HG03064 (cell line): ENCODE measurements at regions not wholly inside any gene's neighbourhood (a gene's known extent, or its start where the extent isn't known, plus 50 kb on each side); places are given as distances from the start of the nearest gene placed in this dataset.
"Not testable (repeated sequence)": the region's sequence is repeated elsewhere in the genome, so short reads cannot be mapped to it uniquely, and the experiment has no call there.

Experiments
- ATAC-seq: cut with Tn5 transposase; IDR thresholded peaks from one replicate; pipeline ENCODE4 v1.9.1; 2021; ENCODE audit warnings: low read depth; ENCODE audit not compliant: unreplicated experiment

DNA sequence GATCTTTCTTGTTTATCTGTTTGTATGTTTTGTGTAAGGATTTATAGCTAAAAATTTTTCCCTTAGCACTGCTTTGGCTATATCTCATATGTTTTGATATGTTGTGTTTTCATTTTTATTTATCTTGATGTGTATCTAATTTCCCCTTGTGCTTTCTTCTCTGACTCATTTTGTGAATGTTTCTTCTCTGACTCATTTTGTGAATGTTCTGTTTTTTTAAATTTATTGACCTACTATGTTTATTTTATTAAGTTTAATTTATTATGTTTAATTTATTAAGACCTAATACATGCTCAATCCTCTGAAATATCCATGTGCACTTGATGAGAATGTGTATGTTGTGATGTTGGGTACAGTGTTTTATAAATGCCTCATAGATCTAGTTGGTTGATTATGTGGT, 793.5 kb upstream of the CADM2 start:
- no peak for ATAC-seq

DNA sequence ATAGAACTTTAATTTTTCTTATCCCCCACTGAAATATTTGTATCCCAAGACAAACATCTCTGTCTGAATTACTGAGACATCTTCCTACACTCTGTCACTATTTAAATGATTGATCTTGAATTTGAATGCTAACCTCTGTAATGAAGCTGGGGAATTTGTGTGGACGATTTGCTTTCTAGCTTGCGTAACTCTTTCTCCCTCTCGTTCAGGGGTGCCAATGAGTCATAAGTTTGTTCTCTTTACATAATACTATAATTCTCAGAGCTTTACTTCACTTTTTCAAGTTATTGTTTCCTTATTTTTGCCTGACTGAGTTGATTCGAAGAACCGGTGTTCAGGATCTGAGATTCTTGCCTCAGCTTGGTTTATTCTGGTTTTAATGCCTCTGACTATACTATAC, 783.3 kb upstream of the CADM2 start:
- no peak for ATAC-seq

DNA sequence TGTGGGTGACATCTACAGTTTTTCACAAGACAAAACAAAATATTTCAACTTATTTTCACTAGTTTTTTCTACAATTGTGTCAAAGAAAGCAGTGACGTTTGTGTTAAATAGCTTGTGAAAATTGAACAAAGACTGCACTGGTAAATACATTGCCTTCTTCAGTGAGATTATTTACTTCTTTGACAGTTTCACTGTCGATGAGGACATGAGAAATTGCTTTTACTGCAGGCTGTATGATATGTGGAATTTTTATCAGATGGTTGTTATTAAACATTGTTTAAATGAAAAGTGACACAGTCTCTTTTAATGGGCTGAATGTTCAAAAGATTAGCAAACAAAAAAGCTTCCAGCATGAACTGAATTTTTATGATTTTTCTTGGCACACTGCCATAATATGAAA, 773.9 kb upstream of the CADM2 start:
- no peak for ATAC-seq

DNA sequence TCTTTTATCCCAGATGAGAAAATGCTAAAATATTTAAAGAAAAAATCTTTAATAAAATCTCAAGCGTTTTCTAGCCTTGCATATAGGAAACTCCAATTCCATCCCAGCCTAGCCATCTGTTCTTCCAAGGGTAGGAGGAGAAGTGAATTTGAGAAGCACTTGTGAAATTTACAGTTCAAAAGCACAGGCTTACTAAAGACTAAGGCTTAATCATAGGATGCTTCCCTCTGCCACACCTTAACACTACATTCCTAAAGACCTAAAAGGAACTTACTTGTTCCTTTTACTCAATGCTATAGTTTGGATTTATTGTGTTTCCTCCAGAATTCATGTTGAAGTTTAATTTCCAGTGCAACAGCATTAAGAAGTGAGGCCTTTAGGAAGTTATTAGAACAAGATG, 764.8 kb upstream of the CADM2 start:
- ATAC-seq, result no peak

DNA sequence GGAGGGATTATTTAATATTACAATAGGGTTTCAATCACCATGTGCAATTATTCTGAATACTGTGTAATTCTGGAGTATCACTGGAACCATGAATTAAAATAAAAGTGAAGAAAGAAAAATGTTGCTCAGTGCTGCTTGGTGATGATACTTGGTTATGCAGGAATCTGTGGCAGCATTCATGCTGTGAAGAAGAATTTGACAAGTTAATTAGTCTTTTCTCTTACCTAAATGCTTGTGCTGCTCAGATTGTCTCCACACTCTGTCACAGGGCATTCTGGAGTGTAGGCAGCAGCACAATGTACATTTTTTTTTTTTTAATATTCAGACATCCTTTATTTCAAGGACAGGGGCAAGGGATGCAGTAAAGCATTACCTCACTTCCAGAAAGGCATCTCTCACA, 749.3 kb upstream of the CADM2 start:
- no peak for ATAC-seq

DNA sequence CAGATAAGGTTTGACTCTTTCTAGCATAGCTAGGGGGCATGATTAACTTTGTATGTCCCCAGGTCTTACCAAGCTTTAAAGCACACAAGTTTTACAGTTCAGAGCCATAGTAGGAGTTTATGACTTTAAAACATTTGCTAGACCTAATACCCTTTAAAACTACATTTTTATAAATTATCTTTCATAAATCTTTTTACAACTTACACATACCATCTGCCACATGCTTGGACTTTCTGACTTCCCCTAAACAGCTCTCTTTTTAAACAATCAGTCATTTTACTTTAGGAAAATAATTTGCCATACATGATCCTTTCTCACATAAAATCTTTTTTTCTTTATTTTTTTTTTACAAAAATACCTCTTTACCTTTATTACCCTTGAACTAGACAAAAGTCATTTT, 735.3 kb upstream of the CADM2 start:
- ATAC-seq, result no peak

DNA sequence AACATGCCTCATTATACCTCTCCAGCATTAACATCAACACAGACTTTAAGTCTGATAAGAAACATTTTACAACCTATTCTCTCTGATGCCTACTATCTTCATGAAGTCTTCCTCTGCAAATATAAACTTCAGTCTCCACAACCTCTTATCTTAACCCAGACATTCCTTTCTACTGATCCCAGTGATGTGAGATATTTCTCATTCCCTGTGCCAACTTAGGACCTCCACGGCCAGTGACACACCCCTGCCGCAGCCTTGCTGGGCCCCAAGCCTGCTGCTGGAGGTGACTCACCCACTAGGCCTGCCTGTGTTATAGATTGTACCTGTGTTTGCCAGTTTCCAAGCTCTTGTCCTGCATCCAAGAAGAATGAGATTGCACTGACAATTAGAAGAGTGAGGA, 734.5 kb upstream of the CADM2 start:
- ATAC-seq, result no peak

DNA sequence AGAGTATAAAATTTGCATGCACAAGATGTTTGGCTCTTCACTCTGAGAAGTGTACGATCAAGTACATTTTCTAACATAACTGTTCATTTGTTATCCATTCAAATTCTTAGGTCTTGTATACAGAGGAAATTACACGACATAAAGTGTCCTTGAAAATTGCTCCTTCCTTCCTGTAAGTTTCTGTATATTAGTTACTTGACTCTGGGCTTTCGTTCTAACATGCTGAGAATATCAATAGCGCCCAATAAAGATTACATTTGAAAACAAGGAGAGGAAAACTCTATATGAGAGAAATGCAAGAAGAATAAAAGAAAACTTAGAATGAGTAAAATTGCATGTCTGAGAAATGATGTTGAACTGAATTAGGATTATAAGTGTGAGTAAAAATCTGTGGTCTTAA, 722.5 kb upstream of the CADM2 start:
- ATAC-seq, result no peak

DNA sequence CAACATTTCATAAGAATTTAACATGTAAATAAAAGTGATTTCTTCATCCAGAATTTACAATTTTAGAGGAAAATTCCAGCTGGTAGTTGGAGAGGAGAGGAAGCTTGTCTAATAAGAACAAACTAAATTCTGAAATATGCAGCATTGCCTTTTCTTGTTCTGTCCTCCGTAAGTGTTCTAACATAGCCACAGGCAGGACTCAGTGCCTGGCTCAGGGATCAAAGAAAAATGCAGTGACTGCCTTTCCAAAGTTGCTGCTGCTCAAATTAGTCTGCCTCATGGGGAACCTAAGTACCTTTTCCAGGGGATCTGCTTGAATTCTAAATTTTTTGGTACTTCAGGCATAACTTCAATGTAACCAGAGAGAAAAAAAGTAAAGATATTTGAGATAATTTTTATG, 713.0 kb upstream of the CADM2 start:
- no peak for ATAC-seq

DNA sequence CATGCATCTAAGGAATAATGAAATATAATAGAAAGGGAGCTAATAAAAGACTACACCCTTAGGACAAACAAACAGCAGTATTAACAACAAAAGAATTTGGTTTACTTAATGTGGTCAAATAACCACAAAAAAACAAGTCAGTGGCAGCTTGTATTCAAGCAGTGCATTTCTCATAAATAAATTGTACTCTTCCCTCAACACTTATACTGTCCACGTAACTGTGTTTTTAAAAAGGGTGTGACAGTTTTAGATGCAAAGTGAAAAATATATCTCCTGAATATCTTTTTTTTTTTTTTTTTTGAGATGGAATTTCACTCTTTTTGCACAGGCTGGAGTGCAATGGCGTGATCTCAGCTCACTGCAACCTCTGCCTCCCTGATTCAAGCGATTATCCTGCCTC, 698.2 kb upstream of the CADM2 start:
- no peak for ATAC-seq

DNA sequence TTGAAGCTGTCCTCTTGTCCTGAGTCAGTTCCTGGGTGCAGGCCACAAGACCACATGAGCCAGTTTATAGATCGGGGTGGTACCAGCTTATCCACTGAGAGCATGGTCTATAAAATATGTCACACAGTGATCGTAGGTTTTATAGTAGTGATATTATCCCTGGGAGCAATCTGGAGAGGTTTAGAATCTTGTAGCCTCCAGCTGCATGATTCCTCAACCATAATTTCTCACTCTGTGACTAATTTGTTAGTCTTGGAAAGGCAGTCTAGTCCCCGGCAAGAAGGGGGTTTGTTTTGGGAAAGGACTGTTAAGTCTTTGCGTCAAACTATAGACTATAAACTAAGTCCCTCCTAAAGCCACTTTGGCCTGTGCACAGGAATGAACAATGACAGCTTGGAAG, 693.0 kb upstream of the CADM2 start:
- ATAC-seq, result no peak

DNA sequence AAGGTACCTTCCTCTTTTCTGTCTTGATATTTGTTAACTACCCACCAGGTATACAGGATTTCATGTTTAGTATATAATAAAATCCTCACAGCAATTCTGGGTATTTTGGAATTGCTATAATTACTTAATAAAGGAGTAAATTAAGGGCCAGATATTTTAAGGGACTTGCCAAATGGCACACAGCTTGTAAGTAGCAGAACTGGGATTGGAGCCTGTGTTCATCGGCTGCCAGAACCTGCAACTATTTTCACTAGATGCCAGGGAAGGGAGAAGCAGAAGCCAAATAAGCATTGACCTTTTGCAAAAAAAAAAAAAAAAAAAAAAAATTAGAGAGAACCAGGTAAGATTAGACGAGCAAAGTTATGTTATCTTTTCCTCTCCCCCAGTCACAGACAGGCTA, 683.3 kb upstream of the CADM2 start:
- no peak for ATAC-seq

DNA sequence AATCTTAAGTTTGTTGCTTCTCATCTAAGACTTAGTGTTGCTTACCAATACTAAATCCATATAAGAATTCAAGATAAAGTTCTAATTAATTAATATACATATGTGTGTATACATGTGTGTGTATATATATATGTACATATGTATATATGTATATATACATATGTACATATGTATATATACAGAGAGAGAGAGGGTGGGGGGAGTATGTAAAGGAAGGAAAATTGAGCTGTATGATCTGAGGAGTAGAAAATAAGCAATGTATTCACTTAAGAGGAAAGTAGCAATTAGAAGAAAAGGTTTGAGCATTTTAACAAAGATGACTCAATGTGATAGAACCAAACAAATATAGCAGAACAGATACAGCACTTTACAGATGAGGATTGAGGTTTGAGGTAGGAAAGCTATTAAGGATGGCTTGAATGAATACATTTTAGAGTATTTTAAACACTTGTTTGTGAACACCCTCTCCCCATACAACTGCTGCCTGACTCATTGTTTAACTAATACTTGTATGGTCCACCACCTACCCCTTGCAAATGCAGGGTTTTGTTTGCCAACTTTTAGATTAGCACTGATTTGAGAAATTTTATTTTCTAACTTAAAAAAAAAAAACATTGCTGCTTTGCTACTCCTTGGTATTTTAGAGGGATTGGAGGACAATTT, 681.1 kb upstream of the CADM2 start:
- ATAC-seq, result no peak

DNA sequence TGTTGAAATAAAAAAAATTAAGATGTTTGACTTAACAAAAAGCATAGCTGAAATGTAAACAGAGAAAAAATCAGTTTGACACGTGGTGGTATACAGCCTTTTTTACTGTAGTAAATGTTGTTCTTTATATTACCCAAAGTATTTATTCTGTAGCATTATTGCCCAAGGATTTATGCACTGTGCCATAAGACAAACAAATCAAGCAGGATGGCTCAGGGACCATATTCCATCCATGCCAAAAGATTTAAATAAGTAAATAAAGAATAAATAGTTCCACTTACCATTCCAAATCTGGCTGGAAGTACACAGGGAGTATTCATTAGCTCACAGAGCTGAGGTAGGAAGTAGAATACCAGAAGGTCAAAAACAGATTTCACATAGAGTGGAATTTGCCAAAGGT, 666.7 kb upstream of the CADM2 start:
- ATAC-seq, result no peak

DNA sequence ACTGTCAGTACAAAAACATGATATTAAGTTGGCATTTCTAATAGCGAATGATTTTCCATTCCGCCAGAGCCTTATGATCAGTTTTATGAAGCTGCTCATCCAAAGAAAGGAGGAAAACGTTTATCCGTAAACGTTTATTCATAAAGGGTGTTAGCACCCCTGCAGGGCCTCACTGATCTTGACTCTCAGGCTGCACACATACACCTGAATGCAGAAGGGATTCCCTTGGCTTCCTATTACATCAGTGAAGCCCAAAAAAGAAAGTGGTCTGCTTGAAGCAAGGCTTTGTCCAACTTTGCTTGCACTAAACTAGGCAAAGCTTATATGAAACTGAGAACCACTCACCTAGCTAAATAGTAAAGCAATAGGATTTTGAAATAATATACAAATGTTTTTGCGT, 659.5 kb upstream of the CADM2 start:
- ATAC-seq, result no peak

DNA sequence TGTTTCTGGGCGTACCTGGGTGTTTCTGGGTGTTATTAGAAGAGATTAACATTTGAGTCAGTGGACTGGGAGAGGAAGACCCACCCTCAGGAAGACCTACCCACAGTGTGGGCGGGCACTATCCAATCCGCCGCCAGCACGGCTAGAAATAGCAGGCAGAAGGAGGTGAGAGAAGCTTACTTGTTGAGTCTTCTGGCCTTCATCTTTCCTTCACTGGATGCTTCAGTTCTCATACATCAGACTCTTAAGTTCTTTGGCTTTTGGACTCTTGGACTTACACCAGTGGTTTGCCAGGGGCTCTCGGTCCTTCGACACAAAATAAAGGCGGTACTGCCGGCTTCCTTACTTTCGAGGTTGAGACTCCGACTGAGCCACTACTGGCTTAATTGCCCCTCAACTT, 654.6 kb upstream of the CADM2 start:
- ATAC-seq, result no peak

DNA sequence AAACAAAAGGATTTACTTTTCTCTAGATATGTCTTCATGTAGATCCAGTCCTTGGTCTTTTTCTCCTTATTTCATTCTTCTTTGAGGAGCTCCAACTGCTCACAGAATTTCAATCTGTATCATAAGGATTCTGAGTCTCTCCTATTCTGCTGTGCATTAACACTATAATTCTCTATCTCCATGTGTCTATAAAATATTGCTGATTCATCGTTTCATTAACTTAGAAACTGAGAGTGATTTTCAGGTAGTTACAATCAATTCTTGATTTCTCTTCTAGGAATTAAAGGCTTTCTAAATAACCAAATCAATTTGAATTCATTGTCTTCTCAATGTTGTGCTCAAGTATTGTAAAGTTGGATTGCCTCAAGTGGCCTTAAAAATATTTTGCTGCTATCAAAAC, 651.5 kb upstream of the CADM2 start:
- no peak for ATAC-seq

DNA sequence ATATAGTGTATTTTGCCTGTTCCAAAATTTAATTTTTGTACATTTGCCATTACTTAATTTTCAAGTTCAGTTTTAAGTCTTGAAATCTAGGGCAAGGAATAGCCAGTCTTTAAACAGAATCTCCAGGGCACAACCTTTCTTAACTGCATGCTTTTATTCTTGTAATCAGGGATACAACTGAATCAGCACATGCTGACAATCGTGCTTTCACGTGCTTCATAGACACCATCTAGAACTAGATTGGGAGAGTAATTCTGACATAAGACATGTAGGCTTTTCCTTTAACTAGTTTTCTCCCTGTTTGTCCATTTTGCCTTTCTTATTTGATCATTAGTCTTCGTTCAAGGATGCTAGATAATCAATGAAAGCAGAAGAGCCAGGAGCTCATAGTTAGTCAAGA, 650.4 kb upstream of the CADM2 start:
- ATAC-seq, result no peak

DNA sequence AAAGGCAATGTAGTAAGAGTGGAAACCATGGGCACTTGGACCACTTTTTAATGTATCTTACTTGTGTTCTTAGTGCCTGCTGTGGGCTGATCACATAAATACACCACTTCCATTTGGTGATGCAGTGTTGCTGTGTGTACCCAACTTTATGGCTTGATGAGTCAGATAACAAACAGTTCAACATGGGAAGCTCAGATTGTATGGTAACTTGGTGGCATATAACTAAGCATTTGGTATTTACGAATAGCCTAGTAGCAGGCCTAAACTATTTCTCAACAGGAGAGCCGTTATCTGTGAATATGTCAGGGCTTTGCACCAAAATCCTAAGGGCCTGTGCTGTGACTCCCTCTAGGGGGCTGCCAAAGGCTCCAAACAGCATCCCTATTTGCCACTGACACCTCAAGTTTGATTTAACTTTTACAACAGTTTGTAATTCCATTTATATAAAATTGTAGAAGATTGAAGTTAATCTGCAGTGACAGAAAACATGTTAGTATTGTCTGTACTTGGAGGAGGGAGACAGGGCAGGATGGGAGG, 640.4 kb upstream of the CADM2 start:
- ATAC-seq, result no peak

DNA sequence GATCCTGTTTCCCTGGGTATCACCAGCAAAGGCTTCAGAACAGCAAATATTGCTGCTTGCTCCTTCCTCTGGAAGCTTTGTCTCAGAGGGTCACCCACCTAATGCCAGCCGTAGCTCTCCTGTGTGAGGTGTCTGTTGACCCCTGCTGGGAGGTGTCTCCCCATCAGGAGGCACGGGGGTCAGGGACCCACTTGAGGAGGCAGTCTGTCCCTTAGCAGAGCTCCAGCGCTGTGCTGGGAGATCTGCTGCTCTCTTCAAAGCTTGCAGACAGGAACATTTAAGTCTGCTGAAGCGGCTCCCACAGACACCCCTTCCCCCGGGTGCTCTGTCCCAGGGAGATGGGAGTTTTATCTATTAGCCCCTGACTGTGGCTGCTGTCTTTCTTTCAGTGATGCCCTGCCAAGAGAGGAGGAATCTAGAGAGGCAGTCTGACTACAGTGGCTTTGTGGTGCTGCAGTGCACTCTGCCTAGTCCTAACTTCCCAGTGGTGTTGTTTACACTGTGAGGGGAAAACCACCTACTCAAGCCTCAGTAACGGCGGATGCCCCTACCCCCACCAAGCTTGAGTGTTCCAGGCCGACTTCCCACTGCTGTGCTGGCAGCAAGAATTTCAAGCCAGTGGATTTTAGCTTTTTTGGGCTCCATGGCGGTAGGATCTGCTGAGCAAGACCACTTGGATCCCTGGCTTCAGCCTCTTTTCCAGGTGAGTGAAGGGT, 593.1 kb upstream of the CADM2 start:
- ATAC-seq, result not testable (repeated sequence)
